COLO668 (cell line): ENCODE measurements at regions not wholly inside any gene's neighbourhood (a gene's known extent, or its start where the extent isn't known, plus 50 kb on each side); places are given as distances from the start of the nearest gene placed in this dataset.

Experiments used
- DNase-seq: peaks from one replicate; lab custom pipeline; 2025; ENCODE audit not compliant: unreplicated experiment; lab: John Stamatoyannopoulos, UW

DNA sequence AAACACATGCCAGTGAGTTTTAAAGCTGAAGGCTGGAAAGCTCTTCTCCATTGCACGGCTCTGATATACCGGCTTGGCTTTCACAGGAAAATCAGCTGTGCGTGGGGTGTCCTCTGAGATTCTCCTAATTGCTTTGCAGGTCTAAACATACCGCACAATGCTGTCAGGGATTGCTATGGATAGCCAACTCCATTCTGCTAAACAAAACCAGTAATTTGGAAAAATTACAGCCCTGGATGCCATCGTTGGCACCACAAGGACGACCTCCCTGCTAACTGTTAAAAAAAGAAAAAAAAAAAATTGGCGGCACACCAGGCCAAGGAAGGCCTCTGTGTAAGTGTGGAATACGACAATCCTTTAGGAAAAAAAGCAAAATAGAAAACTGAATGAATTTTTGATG is 118.6 kb upstream of the ADARB2 start:
- DNase-seq, result no peak

DNA sequence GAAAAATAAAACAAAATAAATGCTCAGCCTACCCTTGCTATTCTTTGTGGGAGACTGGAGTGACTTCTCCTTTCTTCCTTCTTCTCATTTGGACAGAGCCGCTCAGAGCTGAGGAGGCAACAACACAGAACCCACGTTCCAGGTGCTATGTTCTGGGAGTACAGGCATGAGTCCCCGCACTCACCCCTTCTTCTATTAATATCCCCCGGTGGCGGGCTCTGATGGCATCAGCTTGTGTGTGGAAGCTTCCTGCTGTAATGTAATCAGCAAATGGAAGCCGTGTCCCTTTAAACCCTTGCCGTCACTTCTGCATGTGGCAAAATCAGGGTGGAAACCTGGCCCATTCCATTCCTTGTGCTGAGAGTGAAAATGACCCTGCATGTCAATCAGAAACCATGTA is 116.9 kb upstream of the ADARB2 start:
- DNase-seq, result no peak

DNA sequence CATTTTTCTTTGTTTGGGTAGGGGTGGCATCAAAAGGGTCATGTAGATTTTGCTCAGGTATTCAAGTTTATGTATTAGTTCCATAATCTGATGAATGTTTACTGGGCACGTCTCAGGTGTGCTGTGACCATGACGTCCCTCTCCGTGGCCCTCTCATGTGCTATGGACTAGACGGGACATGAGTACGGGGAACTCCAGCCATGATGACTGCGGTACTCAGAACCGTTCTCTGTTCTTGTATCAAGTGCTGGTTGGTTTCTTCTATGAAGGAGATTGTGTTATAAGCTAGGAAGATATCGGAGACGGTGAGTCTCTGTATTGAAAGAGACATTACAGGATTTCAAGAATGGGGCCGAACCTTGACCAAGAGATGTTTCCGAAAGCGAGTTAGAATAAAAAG is 116.5 kb upstream of the ADARB2 start:
- DNase-seq, result no peak

DNA sequence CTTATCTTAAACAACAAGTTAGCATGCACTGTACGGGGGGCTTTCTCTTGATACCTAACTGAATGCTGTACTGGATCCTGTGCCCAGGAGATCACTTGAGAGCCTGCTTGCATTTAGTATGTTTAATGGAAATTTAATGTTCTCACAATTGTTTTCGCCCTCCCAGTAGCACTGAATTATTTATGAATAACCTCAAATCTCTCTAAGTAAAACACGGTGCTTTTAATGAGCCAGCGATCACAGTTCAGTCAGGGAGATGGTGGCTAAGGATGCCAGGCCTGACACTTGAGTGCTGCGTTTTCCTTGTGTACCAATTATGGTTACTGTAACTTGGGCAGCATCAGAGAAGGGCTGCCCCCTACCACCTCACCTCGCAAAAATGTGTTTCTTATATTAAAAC is 115.5 kb upstream of the ADARB2 start:
- no peak for DNase-seq

DNA sequence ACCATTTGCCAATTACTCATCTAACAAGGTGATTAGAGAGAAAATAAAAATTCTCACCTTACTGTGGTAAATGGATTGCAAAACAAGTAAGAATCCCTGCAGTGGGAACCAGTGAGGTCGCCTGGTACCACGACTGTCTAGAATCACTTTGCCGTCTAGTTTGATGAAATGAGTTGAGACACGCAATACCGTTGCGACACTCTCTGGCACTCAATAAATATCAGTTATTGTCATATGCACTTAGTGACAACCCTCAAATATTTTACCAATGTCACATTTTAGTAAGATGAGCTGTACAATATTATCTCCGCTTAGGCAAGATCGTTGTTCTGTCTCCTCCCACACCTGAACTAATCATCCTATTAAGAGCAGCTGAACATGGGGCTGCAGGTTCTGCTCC is 114.4 kb upstream of the ADARB2 start:
- DNase-seq, result no peak

DNA sequence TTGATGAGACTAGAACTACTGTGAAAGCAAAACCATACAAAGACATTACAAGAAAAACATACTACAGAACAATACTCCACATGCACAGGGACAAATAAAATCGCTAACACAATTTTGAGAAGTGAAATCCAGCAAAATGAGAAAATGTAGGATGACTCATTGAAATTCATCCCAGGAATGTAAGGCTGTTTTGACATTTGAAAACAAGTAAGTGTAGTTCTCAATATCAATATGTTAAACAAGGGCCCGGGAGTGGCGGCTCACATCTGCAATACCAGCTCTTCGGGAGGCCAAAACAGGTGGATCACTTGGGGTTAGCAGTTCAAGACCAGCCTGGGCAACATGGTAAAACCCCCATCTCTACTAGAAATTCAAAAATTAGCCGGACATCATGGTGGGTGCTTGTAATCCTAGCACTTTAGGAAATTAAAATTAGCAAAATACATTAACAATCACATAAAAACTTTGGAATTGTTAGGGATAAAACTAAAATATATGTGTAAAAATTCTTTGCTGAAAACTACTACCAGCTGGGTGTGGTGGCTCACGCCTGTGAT is 113.7 kb upstream of the ADARB2 start:
- DNase-seq, result no peak

DNA sequence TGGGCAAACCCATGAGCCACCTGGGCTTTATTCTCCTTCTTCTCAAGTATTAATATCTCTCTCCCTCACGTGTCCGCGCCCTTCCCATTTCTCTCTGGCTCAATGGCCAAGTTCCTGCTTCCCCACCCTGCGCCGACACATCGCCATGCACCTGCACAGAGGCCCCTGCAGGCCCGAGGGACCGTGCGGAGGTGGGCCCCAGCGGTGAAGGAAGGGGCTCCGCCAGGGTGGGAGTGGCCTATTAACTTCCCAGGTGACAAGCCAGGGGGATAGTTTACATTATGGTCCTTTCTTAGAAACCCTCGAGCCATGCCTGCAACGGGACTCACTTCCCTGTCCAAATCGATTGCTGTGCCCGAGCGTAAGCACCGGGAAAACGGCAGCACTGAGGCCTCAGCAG is 110.0 kb upstream of the ADARB2 start:
- no peak for DNase-seq

DNA sequence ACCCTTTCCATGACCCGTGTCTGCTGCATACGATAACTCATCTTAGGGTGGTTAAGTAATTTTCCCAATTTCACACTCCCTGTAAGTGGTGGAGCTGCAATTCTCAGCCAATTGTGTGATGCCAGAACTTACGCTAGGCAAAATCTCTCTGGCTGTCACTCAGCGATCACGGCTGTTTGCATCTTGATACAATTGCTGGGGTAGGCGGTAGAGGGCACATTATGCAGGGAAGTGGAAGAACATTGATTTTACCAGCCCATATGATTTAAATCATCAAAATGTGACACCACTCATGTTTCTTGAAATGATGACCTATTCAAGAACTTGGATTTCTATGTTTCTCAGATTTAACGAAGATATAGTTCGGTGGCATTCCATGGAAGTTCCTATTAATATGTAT is 108.7 kb upstream of the ADARB2 start:
- no peak for DNase-seq

DNA sequence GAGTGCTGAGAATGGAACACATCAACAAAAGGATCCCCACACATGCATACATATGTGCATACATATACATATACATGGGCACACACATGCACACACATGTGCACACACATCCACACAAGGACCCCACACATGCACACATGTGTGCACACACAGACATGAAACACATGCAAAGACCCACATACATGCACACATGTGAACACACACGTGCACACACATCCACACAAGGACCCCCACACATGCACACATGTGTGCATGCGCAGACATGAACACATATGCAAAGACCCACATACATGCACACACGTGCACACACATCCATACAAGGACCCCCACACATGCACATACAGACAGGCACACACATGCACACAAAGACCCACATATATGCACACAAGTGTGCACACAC is 104.4 kb upstream of the ADARB2 start:
- no peak for DNase-seq

DNA sequence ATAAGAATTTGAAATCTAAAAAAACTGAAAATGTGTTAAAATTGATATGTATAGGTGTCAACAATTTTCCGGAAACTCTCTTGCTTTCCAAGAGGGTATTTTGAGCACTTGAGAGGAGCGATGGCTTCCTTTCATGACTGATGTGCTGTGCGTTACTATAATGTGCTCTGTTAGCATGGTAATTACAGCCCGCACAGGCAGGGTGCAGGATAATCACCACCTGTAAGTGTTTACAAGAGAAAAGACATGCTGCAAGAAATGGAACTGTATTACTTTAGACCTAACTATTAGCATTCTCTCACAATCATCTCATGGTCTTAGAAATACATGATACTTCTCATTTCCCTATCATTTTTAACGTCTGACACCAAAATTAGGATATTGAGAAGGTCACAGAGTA is 92.4 kb upstream of the ADARB2 start:
- no peak for DNase-seq

DNA sequence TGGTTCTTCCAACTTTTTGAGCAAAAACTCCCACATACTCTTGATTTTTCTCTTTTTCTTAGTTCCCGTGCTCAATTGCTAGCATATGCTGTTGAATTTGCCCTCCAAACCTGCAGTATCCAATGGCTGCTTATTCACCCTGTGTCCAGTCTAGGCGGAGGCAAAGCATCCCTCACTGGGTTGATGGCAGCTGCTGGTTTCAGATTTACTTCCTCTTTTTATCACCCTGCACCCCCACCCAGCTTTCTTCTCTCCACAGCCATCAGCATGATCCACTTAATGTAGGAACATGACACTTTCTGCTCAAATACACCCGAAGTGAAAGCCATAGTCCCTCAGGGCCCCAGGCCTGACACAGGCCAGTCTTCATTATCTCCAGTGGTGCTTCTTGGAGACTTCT is 87.6 kb upstream of the ADARB2 start:
- no peak for DNase-seq

DNA sequence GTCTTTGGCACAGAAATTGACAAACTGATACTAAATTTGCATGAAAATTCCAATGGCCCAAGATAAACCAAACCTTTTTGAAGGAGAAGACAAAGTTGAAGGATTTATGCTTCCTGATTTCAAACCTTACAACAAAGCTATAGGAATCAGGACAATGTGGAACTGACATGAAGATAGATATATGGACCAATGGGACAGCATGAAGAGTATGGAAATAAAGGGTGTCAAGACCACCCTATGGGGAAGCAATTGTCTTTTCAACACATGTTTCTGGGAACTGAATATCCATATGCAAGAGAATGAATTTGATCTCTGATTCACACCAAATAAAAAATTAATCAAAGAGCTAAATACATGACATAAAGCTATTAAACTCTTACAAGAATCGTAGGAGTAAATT is 77.2 kb upstream of the ADARB2 start:
- DNase-seq, result no peak

DNA sequence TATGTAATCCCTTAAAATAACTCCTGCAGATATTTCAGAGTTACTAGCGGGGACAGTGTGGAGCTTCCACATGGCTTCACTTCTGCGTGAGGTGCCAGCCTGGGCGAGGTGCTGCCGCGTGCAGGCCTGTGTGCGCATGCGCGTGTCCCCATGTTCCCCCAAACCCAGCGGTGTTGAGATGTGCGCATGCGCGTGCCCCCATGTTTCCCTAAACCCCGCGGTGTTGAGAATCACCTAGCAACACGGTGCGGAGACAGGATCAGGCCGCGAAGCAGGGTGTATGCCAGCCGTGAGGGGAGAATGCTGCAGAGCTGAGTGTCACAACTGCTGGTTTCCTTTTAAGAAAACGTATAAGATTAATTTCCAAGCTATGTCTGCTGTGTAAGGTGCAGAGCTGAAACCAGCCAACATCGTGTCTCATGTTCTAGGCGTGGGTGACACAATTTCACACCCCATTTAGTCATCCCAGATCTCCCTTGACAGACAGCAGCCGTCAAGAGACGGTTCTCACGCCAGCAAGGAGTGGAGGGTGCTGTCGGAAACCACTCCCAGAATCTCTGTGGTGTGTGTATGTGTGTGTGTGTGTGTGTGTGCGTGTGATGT is 71.9 kb upstream of the ADARB2 start:
- no peak for DNase-seq

DNA sequence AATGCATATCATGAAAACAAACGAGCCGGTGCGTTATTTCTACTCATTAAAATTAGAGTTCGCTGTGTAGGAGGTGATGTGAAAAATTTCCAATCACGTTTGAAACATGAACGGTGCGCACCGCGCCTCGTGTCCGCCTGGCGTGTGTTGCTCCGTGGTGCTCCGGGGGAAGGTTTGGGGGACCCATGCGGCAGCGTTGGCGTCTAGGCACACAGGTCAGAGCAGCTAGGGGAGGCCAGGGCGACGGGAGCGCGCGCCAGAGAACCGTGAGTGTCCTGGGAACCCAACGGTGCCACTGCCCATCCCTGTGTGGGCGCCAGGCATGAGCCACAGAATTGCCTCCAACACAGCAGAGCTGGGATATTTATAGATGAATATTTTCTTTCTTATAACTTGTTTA is 70.6 kb upstream of the ADARB2 start:
- DNase-seq, result no peak

DNA sequence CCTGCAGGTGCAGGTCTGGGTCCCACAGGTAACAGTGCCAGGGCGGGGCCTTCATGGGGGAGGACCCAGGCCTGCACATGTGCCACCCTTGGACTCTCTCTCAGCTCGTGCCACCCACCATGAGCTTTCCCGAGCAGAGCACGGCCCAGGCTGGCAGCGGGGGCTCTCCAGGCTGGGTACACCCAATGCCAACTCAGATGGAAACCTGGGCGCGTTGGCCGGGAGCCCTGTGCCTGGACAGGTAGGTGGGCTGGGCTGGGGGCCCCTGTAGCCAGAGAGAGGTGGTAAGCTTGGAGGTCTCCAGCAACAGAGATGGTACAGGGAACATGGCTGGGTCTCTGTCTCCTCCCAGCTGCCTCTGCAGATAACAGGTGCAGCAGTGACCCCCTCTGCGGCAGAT is 69.9 kb upstream of the ADARB2 start:
- DNase-seq, result no peak

DNA sequence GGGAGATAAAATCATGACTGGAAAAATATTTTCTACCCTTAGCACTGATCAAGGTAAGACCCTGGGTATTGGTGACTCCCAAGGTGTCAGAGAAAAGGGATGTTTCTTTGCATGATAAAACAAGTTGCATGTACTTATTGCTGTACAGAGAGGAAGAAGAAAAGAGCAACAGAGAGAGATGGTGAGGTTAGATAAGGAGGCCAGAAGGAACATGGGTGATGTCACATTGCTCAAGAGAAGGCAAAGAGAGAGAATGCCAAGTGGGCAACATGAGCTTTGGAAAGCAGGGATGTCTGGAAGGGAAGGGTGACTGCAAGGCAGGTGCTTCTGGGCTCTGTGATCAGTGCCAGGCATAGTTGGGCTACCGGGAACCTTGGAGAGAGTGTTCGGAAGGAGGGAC is 65.1 kb upstream of the ADARB2 start:
- no peak for DNase-seq

DNA sequence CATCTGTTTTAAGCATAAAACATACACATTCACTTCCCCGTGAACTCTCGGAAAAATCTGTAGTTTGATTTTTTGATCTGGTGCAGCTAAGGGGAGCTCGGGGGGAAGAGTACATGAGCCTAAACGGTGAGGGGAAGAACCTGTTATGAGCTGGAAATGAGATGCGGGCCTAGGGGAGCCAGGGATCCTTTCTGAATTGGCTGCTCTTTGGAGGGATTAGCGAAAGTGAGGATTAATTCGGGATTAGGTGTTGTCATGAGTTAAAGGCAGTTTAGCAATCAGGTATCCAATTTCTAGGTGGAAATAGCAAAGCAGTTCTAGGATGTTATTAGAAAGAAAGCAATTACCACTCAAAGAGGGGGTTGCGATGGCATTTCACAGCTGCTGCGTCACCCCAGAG is 51.1 kb upstream of the ADARB2 start:
- DNase-seq, result no peak
